ENCODE measurements at regions not wholly inside any gene's neighbourhood (a gene's known extent, or its start where the extent isn't known, plus 50 kb on each side); places are given as distances from the start of the nearest gene placed in this dataset.

DNA sequence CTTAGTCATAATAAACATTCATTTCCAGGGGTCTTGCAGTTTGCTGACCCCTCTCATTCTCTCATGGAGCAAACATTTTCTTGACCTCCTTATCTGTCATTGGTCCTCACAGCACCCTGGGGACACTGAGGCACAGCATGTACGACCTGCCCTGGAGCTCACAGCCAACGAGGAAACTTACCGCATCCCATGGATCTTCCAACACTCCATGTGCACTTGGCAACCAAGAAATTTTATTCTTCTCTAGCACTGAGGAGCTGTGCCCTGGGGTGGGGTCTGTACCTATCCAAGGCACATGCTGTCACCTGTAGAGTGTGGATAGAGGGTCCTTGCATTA is 69.4 kb upstream of the IGLL5 start:
- Mint-ChIP-seq H3K36me3 (ENCODE audit: insufficient read depth, unreplicated experiment) (no peaks in the 10 kb centered on the region), H3K9me3 (ENCODE audit: unreplicated experiment) (no peaks in the 10 kb centered on the region), H3K4me1 (ENCODE audit: low read depth, unreplicated experiment) (no peaks in the 10 kb centered on the region), H3K27me3 (ENCODE audit: insufficient read depth, unreplicated experiment) (no peaks in the 10 kb centered on the region), H3K4me3 (ENCODE audit: unreplicated experiment) (no peak overlapping the region), H3K27ac (ENCODE audit: unreplicated experiment) (no peak overlapping the region)
- Histone ChIP-seq H3K4me3 (ENCODE audit: low read depth, low read length) (no peak overlapping the region), H3K27me3 (replicated peaks; ENCODE audit: control insufficient read depth, insufficient read depth, low read length) (no peaks in the 10 kb centered on the region), H3K4me1 (no peaks in the 10 kb centered on the region), H3K36me3 (ENCODE audit: control insufficient read depth, insufficient read depth, low read length) (no peaks in the 10 kb centered on the region), H3K9me3 (no peaks in the 10 kb centered on the region)
- DNase-seq: no peak
- no TSS peak for BruUV-seq (replicated peaks)
- ChIA-PET CTCF (no interaction called here), POLR2A (no interaction called here)
- intact Hi-C loops (cut with micrococcal nuclease; ENCODE audit: unreplicated experiment): no loop called here
- TF ChIP-seq, protein P1, sequence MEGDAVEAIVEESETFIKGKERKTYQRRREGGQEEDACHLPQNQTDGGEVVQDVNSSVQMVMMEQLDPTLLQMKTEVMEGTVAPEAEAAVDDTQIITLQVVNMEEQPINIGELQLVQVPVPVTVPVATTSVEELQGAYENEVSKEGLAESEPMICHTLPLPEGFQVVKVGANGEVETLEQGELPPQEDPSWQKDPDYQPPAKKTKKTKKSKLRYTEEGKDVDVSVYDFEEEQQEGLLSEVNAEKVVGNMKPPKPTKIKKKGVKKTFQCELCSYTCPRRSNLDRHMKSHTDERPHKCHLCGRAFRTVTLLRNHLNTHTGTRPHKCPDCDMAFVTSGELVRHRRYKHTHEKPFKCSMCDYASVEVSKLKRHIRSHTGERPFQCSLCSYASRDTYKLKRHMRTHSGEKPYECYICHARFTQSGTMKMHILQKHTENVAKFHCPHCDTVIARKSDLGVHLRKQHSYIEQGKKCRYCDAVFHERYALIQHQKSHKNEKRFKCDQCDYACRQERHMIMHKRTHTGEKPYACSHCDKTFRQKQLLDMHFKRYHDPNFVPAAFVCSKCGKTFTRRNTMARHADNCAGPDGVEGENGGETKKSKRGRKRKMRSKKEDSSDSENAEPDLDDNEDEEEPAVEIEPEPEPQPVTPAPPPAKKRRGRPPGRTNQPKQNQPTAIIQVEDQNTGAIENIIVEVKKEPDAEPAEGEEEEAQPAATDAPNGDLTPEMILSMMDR (IDR thresholded peaks at IDR 0.05; ENCODE audit: insufficient read depth in 1 of 2, low read depth in 1 of 2, low read length in 1 of 2, severe bottlenecking in 1 of 2, unreplicated experiment in 1 of 2): no peak

DNA sequence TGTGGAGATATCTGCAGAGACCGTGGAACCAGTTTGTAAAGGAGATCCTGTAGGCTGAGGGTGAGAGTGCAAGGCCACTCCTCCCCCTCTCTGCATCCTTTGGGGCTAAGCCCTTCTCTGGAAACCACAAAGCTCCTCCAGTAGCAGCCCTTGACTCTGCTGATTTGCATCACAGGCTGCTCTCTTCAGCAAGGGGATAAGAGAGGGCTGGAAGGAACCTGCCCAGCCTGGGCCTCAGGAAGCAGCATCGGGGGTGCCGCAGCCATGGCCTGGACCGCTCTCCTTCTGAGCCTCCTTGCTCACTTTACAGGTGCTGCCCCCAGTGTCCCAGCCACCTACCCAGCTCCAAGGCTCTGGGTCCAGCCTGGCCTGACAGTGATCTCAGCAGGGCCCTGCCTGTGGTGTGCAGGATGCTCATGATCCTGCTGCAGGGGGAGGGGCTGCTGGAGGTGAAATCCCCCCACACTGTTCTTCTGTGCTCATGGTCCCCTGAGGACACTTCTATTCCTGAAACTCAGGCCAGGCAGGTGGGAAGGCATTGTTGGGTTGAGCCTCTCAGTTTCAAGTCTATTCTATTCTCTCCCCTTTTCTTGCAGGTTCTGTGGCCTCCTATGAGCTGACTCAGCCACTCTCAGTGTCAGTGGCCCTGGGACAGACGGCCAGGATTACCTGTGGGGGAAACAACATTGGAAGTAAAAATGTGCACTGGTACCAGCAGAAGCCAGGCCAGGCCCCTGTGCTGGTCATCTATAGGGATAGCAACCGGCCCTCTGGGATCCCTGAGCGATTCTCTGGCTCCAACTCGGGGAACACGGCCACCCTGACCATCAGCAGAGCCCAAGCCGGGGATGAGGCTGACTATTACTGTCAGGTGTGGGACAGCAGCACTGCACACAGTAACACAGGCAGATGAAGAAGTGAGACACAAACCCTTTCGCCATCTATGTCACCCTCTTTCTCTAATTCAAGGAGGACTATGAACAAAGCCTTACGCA is 68.5 kb upstream of the IGLL5 start:
- H3K9me3 Mint-ChIP-seq (ENCODE audit: unreplicated experiment): no peaks in the 10 kb centered on the region
- no peak for DNase-seq
- Histone ChIP-seq H3K27me3 (replicated peaks; ENCODE audit: control insufficient read depth, insufficient read depth, low read length) (no peaks in the 10 kb centered on the region), H3K36me3 (ENCODE audit: control insufficient read depth, insufficient read depth, low read length) (no peaks in the 10 kb centered on the region), H3K4me3 (ENCODE audit: low read depth, low read length) (no peak overlapping the region), H3K4me1 (no peaks in the 10 kb centered on the region), H3K9me3 (no peaks in the 10 kb centered on the region)
- no TSS peak for BruUV-seq (replicated peaks)
- H3K27ac Mint-ChIP-seq (ENCODE audit: unreplicated experiment): no peak overlapping the region
- H3K36me3 Mint-ChIP-seq (ENCODE audit: insufficient read depth, unreplicated experiment): no peaks in the 10 kb centered on the region
- no peaks in the 10 kb centered on the region for H3K27me3 Mint-ChIP-seq (ENCODE audit: insufficient read depth, unreplicated experiment)
- no peak overlapping the region for H3K4me3 Mint-ChIP-seq (ENCODE audit: unreplicated experiment)
- ChIA-PET POLR2A (no interaction called here), CTCF (interaction anchor here (0.7 kb wide), 1 partner anchor 65 kb away, joined by 5 read pairs; no protein-coding TSS in a partner anchor)
- TF ChIP-seq, protein P1 (IDR thresholded peaks at IDR 0.05; ENCODE audit: insufficient read depth in 1 of 2, low read depth in 1 of 2, low read length in 1 of 2, severe bottlenecking in 1 of 2, unreplicated experiment in 1 of 2): no peak
- no peaks in the 10 kb centered on the region for H3K4me1 Mint-ChIP-seq (ENCODE audit: low read depth, unreplicated experiment)
- intact Hi-C loops (cut with micrococcal nuclease; ENCODE audit: unreplicated experiment): no loop called here

DNA sequence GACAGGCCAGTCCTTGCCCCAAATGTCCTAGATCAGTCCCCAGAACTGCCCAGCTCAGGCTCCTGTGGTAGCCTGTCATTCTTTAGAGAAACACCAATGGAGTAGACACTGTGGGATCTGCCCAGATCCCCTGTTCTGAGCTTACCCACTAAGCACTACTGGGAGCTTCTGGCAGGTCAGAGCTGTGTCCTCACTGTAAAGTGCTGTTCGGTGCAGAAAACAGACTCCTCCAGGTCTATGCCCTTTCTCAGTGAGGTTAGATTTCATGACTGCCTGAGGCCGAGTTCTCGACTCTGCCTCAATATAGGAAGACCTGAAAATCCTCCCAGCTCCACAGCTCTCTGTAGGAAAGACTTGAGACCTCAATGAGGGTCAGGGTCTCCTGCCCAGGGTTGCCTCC is 67.5 kb upstream of the IGLL5 start:
- H3K4me1 Mint-ChIP-seq (ENCODE audit: low read depth, unreplicated experiment): no peaks in the 10 kb centered on the region

More for the DNA sequence above, 67.5 kb upstream of the IGLL5 start:
- no peaks in the 10 kb centered on the region for H3K36me3 Mint-ChIP-seq (ENCODE audit: insufficient read depth, unreplicated experiment)
- H3K4me1 ChIP-seq: peaks cover 5% of the 10 kb centered on the region
- H3K4me3 ChIP-seq (ENCODE audit: low read depth, low read length): no peak overlapping the region
- no peaks in the 10 kb centered on the region for H3K9me3 Mint-ChIP-seq (ENCODE audit: unreplicated experiment)
- CTCF ChIA-PET: interaction anchor here (0.7 kb wide), 1 partner anchor 64 kb away, joined by 5 read pairs; no protein-coding TSS in a partner anchor
- H3K9me3 ChIP-seq: no peaks in the 10 kb centered on the region
- H3K27ac Mint-ChIP-seq (ENCODE audit: unreplicated experiment): no peak overlapping the region
- H3K4me3 Mint-ChIP-seq (ENCODE audit: unreplicated experiment): no peak overlapping the region
- H3K27me3 ChIP-seq (replicated peaks; ENCODE audit: control insufficient read depth, insufficient read depth, low read length): no peaks in the 10 kb centered on the region
- H3K36me3 ChIP-seq (ENCODE audit: control insufficient read depth, insufficient read depth, low read length): no peaks in the 10 kb centered on the region
- no TSS peak for BruUV-seq (replicated peaks)
- POLR2A ChIA-PET: no interaction called here
- no peaks in the 10 kb centered on the region for H3K27me3 Mint-ChIP-seq (ENCODE audit: insufficient read depth, unreplicated experiment)
- TF ChIP-seq, protein P1 (IDR thresholded peaks at IDR 0.05; ENCODE audit: insufficient read depth in 1 of 2, low read depth in 1 of 2, low read length in 1 of 2, severe bottlenecking in 1 of 2, unreplicated experiment in 1 of 2): no peak
- DNase-seq: no peak
- intact Hi-C loops (cut with micrococcal nuclease; ENCODE audit: unreplicated experiment): no loop called here

Measured in Caco-2 (cell line).